Gastroesophageal sphincter (tissue), 4 donors: ENCODE measurements at regions not wholly inside any gene's neighbourhood (a gene's known extent, or its start where the extent isn't known, plus 50 kb on each side); places are given as distances from the start of the nearest gene placed in this dataset.

Experiments
- ATAC-seq: fragments of 150-250 bp; one replicate; pipeline ENCODE4 v1.9.1; 2016; ENCODE audit warnings: mild to moderate bottlenecking, moderate library complexity
- H3K27ac ChIP-seq, 4 donors: fragments of 200-600 bp; sonication (generic) in 3 of 4; 1 replicate in 3 of 4; 2 replicates in 1 of 4; pipeline ENCODE4 v1.5.1; 2016 to 2019
- H3K27me3 ChIP-seq: fragments of 200-600 bp; sonication (generic); one replicate; pipeline ENCODE4 v1.5.1; 2019
- H3K36me3 ChIP-seq, 2 donors: fragments of 200-600 bp; sonication (generic); one replicate each; pipeline ENCODE4 v1.5.1; 2019; ENCODE audit warnings: control low read depth in 1 of 2
- H3K4me1 ChIP-seq, 3 donors: fragments of 200-600 bp; sonication (generic); 1 replicate in 2 of 3; 2 replicates in 1 of 3; pipeline ENCODE4 v1.5.1; 2016 to 2019; ENCODE audit warnings: control low read depth in 2 of 3
- H3K4me3 ChIP-seq, 2 donors: fragments of 200-600 bp; sonication (generic); one replicate each; pipeline ENCODE4 v1.5.1; 2019; ENCODE audit warnings: mild to moderate bottlenecking in 1 of 2, moderate library complexity in 1 of 2
- H3K9me3 ChIP-seq, 3 donors: fragments of 200-600 bp; sonication (generic); one replicate each; pipeline ENCODE4 v1.5.1; 2017 to 2019; ENCODE audit warnings: control low read depth in 2 of 3
- CTCF ChIP-seq, 4 experiments: fragments of 200-600 bp in 2 of 4; fragments of 450-650 bp in 2 of 4; sonication (generic) in 1 of 4; IDR thresholded peaks; one replicate each; pipeline ENCODE4 v1.5.1; 2017 to 2019; ENCODE audit warnings: antibody characterized with exemption in 4 of 4, mild to moderate bottlenecking in 2 of 4, moderate library complexity in 2 of 4
- EP300 ChIP-seq: sonication (generic); formaldehyde crosslinking; IDR thresholded peaks from one replicate; pipeline ENCODE4 v1.6.1; 2017; ENCODE audit warnings: antibody characterized with exemption, mild to moderate bottlenecking
- POLR2A ChIP-seq, 2 donors: fragments of 450-650 bp; IDR thresholded peaks; one replicate each; pipeline ENCODE4 v1.6.1; 2017; ENCODE audit warnings: antibody characterized with exemption in 2 of 2, mild to moderate bottlenecking in 2 of 2, moderate library complexity in 1 of 2
- POLR2AphosphoS5 ChIP-seq: sonication (generic); formaldehyde crosslinking; IDR thresholded peaks from one replicate; pipeline ENCODE4 v1.6.1; 2017; ENCODE audit warnings: antibody characterized with exemption
- WGBS, 2 donors: methylation state at CpG; one replicate each; pipeline ENCODE4 v1.1.5; 2018; ENCODE audit warnings: low coverage in 1 of 2; 5-methylcytosine and 5-hydroxymethylcytosine counted together

DNA sequence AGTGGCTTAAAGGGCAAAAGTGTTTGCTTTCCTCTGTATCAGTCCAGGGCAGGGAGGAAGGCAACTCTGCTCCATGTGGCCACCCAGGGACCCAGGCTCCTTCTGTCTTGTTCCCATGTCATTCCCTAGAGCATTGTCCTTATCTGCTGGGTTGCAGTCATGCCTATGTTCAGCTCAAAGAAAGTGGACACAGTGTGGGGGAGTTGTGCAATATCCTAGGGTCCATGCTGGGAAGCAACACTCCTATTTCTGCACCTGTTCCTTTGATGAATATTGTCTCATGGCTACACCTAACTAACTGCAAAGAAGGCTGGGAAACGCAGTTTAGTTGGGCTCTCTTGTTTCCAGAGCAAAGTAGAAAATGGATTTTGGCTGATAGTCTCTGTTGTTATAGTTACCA is 107.0 kb upstream of the OTUD4 start:
- WGBS, 2 donors, result 73% methylated on average over 1 of the region's 1 CpG; no CpG with 5 or more reads in 1 of the 2 donors
- H3K27ac ChIP-seq, result no peak overlapping the region

GRCh38 chr4:145285928-145286327 is 105.5 kb upstream of the OTUD4 start:
- no peak for ATAC-seq
- no peaks in the 10 kb centered on the region for H3K27me3 ChIP-seq
- TF ChIP-seq EP300 (no peak), POLR2AphosphoS5 (no peak)
- H3K9me3 ChIP-seq, result peaks cover 0 to 3% (median 0%) of the 10 kb centered on the region in 3 donors
- H3K27ac ChIP-seq, result no peak overlapping the region
- no peak overlapping the region for H3K4me3 ChIP-seq
- H3K4me1 ChIP-seq, result peaks cover 0 to 12% (median 3%) of the 10 kb centered on the region in 3 donors
- H3K36me3 ChIP-seq, result no peaks in the 10 kb centered on the region

More for the DNA sequence above, 107.0 kb upstream of the OTUD4 start:
- Histone ChIP-seq H3K4me1 (peaks cover 0 to 12% (median 3%) of the 10 kb centered on the region in 3 donors), H3K36me3 (no peaks in the 10 kb centered on the region), H3K27me3 (no peaks in the 10 kb centered on the region), H3K9me3 (peaks cover 0 to 3% (median 0%) of the 10 kb centered on the region in 3 donors), H3K4me3 (no peak overlapping the region)
- ATAC-seq, result no peak
- no peak for TF ChIP-seq CTCF (IDR thresholded peaks at IDR 0.05)
- TF ChIP-seq POLR2A (IDR thresholded peaks at IDR 0.05), result no peak
- no peak for TF ChIP-seq POLR2AphosphoS5
- no peak for TF ChIP-seq EP300

- H3K27me3 ChIP-seq, result no peaks in the 10 kb centered on the region
- 68 to 82% methylated on average over 2 of the region's 2 CpGs for WGBS, 2 donors
- TF ChIP-seq EP300 (no peak), CTCF (IDR thresholded peaks at IDR 0.05) (no peak), POLR2AphosphoS5 (no peak), POLR2A (IDR thresholded peaks at IDR 0.05) (no peak)
These were observed 103.5 kb upstream of the OTUD4 start for GRCh38 chr4:145283909-145284308.

GRCh38 chr4:145281951-145282350 is 101.6 kb upstream of the OTUD4 start:
- no peak for TF ChIP-seq POLR2AphosphoS5
- no peak for TF ChIP-seq EP300
- TF ChIP-seq CTCF (IDR thresholded peaks at IDR 0.05), result no peak
- TF ChIP-seq POLR2A (IDR thresholded peaks at IDR 0.05), result no peak
- Histone ChIP-seq H3K27ac (no peak overlapping the region), H3K4me3 (no peak overlapping the region), H3K4me1 (peaks cover 8 to 26% (median 8%) of the 10 kb centered on the region in 3 donors), H3K36me3 (no peaks in the 10 kb centered on the region), H3K9me3 (no peaks in the 10 kb centered on the region), H3K27me3 (no peaks in the 10 kb centered on the region)
- no peak for ATAC-seq
- 64 to 94% methylated on average over 1 of the region's 1 CpG for WGBS, 2 donors

More at GRCh38 chr4:145283909-145284308, 103.5 kb upstream of the OTUD4 start:
- peaks cover 6 to 17% (median 8%) of the 10 kb centered on the region in 3 donors for H3K4me1 ChIP-seq
- no peak overlapping the region for H3K27ac ChIP-seq
- peaks cover 0 to 3% (median 0%) of the 10 kb centered on the region in 3 donors for H3K9me3 ChIP-seq
- no peak for ATAC-seq
- no peak overlapping the region for H3K4me3 ChIP-seq
- H3K36me3 ChIP-seq, result no peaks in the 10 kb centered on the region

GRCh38 chr4:145281224-145281623 is 100.8 kb upstream of the OTUD4 start:
- TF ChIP-seq EP300 (no peak), POLR2A (IDR thresholded peaks at IDR 0.05) (no peak), POLR2AphosphoS5 (no peak), CTCF (IDR thresholded peaks at IDR 0.05) (no peak)
- WGBS, 2 donors, result 77 to 88% methylated on average over 2 to 7 of the region's 9 CpGs
- peaks cover 8 to 26% (median 8%) of the 10 kb centered on the region in 3 donors for H3K4me1 ChIP-seq
- no peaks in the 10 kb centered on the region for H3K27me3 ChIP-seq
- no peaks in the 10 kb centered on the region for H3K9me3 ChIP-seq
- no peak overlapping the region for H3K27ac ChIP-seq
- H3K4me3 ChIP-seq, result no peak overlapping the region
- ATAC-seq, result no peak
- no peaks in the 10 kb centered on the region for H3K36me3 ChIP-seq
